ENCODE measurements at regions not wholly inside any gene's neighbourhood (a gene's known extent, or its start where the extent isn't known, plus 50 kb on each side); places are given as distances from the start of the nearest gene placed in this dataset.

DNA sequence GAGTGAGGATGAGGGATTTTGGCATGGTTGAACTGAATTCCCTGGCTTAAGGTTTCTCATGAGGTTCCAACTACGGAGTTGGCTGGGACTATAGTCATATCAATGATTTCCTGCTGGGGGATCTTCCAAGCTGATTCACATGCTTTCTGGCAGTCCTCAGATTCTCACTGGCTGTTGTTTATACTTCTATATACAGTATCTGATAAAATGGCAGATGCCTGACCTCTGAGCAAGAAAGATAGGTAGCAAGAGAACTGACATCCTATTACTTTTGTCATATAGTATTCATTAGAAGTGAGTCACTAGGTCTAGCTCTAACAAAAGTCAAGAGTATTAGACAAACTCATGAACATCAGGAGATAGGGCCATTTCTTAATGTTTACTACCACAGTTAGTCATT is 440.9 kb upstream of the EDIL3 start:
- Histone ChIP-seq H3K27ac (ENCODE audit: low read depth, low read length) (no peak overlapping the region), H2BK120ac (replicated peaks; ENCODE audit: low read depth, low read length) (no peak overlapping the region), H3K23ac (ENCODE audit: insufficient read length) (no peak overlapping the region), H2AFZ (ENCODE audit: low read length) (no peak overlapping the region), H3K79me1 (ENCODE audit: low read depth, low read length) (no peaks in the 10 kb centered on the region), H3K4me1 (replicated peaks in 1 of 4; ENCODE audit: control insufficient read depth in 3 of 4, insufficient read depth in 4 of 4, low read length in 3 of 4) (peaks cover 0 to 2% (median 0%) of the 10 kb centered on the region in 4 experiments; a peak in 1 of 7 replicates), H3K23me2 (ENCODE audit: low read depth, low read length) (no peaks in the 10 kb centered on the region), H3K56ac (replicated peaks; ENCODE audit: insufficient read length, low read depth, low read length) (no peak overlapping the region), H3K14ac (ENCODE audit: insufficient read length) (no peak overlapping the region), H2BK5ac (ENCODE audit: low read depth, low read length) (no peak overlapping the region), H3K4ac (replicated peaks; ENCODE audit: insufficient read length, low read depth, low read length) (no peak overlapping the region), H3K27me3 (replicated peaks in 1 of 4; ENCODE audit: control insufficient read depth in 3 of 4, extremely low read depth in 1 of 4, insufficient read depth in 3 of 4, low read length in 3 of 4) (no peaks in the 10 kb centered on the region), H2BK15ac (ENCODE audit: low read length) (no peak overlapping the region), H3K4me3 (ENCODE audit: extremely low read depth in 1 of 4, insufficient read depth in 2 of 4, low read depth in 3 of 4, low read length in 4 of 4) (no peak overlapping the region), H4K20me1 (replicated peaks in 1 of 2; ENCODE audit: control insufficient read depth in 1 of 2, insufficient read depth in 2 of 2, low read length in 2 of 2) (no peaks in the 10 kb centered on the region), H2AK5ac (ENCODE audit: low read depth, low read length) (no peak overlapping the region), H4K91ac (replicated peaks; ENCODE audit: insufficient read length, low read length) (no peak overlapping the region), H4K5ac (ENCODE audit: insufficient read length, low read depth, low read length) (no peak overlapping the region), H3K9ac (replicated peaks in 1 of 4; ENCODE audit: extremely low read depth in 1 of 4, low read depth in 3 of 4, low read length in 3 of 4) (no peak overlapping the region), H2BK20ac (ENCODE audit: low read length) (no peak overlapping the region), H3K79me2 (ENCODE audit: control insufficient read depth in 1 of 2, insufficient read depth in 2 of 2, low read length in 2 of 2) (no peaks in the 10 kb centered on the region), H3K9me3 (ENCODE audit: insufficient read depth in 2 of 2, low read depth in 1 of 2, low read length in 1 of 2) (peaks cover 7 to 8% of the 10 kb centered on the region in 2 experiments), H3K18ac (ENCODE audit: extremely low read depth, low read length) (no peak overlapping the region), H4K8ac (ENCODE audit: extremely low read depth, insufficient read depth, low read length) (no peak overlapping the region), H3K4me2 (ENCODE audit: insufficient read depth in 1 of 2, low read depth in 2 of 2, low read length in 2 of 2) (no peak overlapping the region), H3K36me3 (ENCODE audit: control insufficient read depth in 2 of 4, insufficient read depth in 4 of 4, low read length in 3 of 4) (peaks cover 0 to 6% (median 0%) of the 10 kb centered on the region in 4 experiments; a peak in 1 of 8 replicates), H2BK12ac (ENCODE audit: low read depth, low read length) (no peak overlapping the region)
- DNase-seq (ENCODE audit: low read depth in 1 of 2, low spot score in 2 of 2) (no peak), FAIRE-seq (no peak)
- no peak for TF ChIP-seq POLR2AphosphoS5 (IDR thresholded peaks at IDR 0.05; ENCODE audit: low read depth, low read length)
- no peak for TF ChIP-seq TEAD4 (IDR thresholded peaks at IDR 0.05; ENCODE audit: low read depth, low read length)
- TF ChIP-seq EGR1 (IDR thresholded peaks at IDR 0.05; ENCODE audit: borderline replicate concordance, low read depth, low read length) = no peak
- no peak for TF ChIP-seq BCL11A (IDR thresholded peaks at IDR 0.05; ENCODE audit: low read depth in 2 of 2, low read length in 2 of 2)
- TF ChIP-seq ASH2L (IDR thresholded peaks at IDR 0.05; ENCODE audit: low read length) = no peak
- TF ChIP-seq YY1 (IDR thresholded peaks at IDR 0.05; ENCODE audit: low read depth, low read length) = no peak
- no peak for TF ChIP-seq MAFK (IDR thresholded peaks at IDR 0.05; ENCODE audit: low read depth, low read length)
- no peak for TF ChIP-seq NRF1 (IDR thresholded peaks at IDR 0.05; ENCODE audit: low read depth, low read length)
- TF ChIP-seq NANOG (IDR thresholded peaks at IDR 0.05; ENCODE audit: insufficient read depth, low read depth, low read length, poor library complexity, severe bottlenecking) = no peak
- no peak for TF ChIP-seq TCF12 (IDR thresholded peaks at IDR 0.05; ENCODE audit: low read depth, low read length)
- TF ChIP-seq GABPA (IDR thresholded peaks at IDR 0.05; ENCODE audit: borderline replicate concordance, insufficient read depth, low read length) = no peak
- no peak for TF ChIP-seq RAD21 (IDR thresholded peaks at IDR 0.05 in 1 of 2, conservative IDR thresholded peaks at IDR 0.05 in 1 of 2; ENCODE audit: low read depth in 2 of 2, low read length in 2 of 2)
- TF ChIP-seq TBP (IDR thresholded peaks at IDR 0.05; ENCODE audit: low read depth, low read length) = no peak
- WGBS, 2 experiments (ENCODE audit: extremely low coverage in 1 of 2, insufficient coverage in 1 of 2, insufficient read length in 1 of 2, insufficient replicate concordance in 2 of 2, low coverage in 1 of 2, low lambda C conversion rate in 2 of 2, missing lambda C conversion rate in 1 of 2) = 74% methylated on average over 1 of the region's 1 CpG; no CpG with 5 or more reads in 1 of the 2 experiments
- CTCF ChIA-PET (ENCODE audit: partially characterized antibody) = interaction anchor here (0.7 to 1.0 kb wide), 3 partner anchors 10 to 374 kb away, joined by 3 read pairs; no protein-coding TSS in a partner anchor
- POLR2A ChIA-PET (ENCODE audit: partially characterized antibody) = no interaction called here

Measured in H1 (cell line).